Islet of Langerhans (tissue), 1 donor: ENCODE measurements at regions not wholly inside any gene's neighbourhood (a gene's known extent, or its start where the extent isn't known, plus 50 kb on each side); places are given as distances from the start of the nearest gene placed in this dataset.

Source experiments
- FAIRE-seq: peaks from one replicate; lab custom pipeline; 2011; peaks lifted over from hg19 to GRCh38; lab: Jason Lieb, UNC

DNA sequence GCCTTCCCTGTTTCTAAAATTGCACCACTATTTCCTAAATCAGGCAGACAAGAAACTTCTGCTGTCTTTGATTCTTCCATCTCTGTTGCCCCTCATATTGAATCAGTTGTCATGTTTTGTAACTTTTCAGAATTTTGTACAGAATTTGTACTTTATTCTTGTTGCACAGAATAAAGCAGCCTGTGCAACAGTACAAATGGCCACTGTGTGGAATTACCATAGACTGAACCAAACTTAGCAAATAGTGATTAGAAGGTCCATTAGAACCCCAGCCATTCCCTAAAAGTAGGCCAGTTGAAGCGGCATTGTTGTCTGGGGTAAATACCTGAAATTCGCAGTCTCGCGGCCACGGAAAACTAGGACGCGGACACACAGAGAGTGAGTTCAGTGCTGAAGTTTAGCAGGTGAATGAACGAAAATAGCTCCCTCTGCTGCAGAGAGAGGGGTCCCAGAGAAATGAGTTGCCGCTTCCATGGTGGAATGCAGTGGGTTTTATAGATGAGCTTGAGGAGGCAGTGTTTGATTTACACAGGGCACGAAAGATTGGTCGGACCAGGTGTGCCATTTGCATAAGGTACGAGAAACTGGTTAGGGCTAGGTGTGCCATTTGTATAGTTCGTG, 71.8 kb downstream of the C4orf33 start:
- no peak for FAIRE-seq

DNA sequence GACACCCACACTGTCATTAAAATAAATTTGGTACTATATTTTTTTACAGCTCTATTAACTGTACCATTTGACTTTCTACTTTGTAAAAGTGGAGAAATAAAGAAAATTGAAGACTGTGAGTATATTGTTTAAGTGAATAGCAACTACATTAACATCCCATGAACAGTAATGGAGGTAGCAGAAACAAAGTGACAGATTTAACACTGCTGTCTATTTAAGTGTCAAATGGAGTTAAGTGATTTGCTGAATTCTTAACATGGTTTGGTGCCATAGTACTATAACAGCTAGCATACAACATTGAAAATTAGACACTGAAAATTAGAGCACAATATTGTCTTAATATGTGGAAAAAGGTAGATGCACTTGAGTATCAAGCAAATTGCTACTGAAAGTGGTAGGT, 76.2 kb downstream of the C4orf33 start:
- FAIRE-seq, result no peak

- no peak for FAIRE-seq
These were observed 80.9 kb downstream of the C4orf33 start for GRCh38 chr4:129176864-129177263.

DNA sequence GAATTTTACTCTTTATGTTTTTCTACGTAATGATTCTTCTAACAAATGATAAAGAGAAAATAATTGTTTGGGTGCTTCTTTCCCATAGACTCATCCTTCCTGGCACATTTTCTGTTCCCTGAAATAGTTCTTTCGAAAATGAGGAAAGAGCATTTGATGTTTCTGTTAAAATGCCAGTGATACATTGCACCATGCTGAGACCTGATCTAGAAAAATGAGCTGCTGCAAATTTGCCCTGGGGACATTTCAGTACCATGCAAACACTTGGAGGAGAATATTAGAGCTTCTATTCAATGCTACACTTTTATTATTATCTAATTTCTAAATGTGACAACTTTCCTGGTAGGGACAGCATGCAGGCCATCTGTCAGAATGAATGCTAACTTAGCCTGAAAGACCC, 83.3 kb downstream of the C4orf33 start:
- FAIRE-seq, result no peak

- no peak for FAIRE-seq
These were observed 93.7 kb downstream of the C4orf33 start for GRCh38 chr4:129189630-129190029.

DNA sequence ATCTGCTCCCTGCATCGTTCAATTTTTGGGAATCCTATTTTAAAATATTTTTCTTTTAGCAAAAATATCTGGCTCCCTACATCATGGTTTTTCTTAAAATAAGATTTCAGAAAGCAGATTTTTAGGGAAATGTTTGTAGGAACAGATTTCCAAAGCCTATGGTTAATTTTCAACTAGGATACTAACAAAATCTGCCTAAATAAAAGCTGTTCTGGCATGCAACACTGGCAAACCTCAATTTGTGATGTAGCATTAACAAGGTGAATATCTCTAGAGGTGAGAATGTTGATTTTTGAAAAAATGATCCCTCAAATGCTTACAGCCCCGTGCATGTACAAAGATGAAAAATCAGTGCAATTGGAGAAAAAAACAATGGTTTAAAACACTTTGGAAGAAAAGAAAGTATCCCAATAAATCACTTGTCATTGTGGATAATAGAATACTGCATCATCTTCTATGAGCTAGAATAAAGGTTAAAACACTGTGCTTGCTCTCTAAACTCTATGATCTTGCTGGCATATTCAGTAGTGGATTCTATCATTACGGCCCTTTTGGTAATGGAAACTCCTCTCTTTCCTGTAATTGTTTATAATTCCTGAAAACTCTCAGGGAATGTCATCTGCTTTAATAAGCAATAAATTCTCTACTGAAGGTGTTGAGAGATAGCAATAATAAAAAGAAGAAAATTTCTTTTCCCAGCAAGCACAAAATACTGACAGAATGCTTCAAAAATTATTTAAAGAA, 97.6 kb downstream of the C4orf33 start:
- FAIRE-seq, result no peak

DNA sequence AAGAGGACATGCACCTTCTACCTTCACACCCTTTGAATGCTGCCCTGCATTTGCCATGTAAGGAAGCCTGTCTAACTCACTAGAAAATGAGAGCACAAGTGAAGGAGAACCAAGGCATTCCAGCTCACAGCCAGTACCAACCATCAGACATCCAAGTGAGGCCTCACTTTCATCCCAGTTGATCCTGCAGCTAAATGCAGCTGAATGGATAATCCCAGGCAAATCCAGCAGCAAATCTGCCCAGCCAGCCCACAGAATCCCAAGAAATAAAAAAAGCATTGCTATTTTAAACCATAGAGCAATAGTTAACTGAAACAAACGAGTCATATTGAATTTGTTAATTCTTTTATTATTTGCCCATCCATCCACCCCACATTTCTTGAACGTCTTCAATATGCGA, 112.5 kb downstream of the C4orf33 start:
- FAIRE-seq, result no peak

GRCh38 chr4:129213692-129214091, 117.7 kb downstream of the C4orf33 start:
- FAIRE-seq, result no peak

GRCh38 chr4:129218360-129218759, 122.4 kb downstream of the C4orf33 start:
- no peak for FAIRE-seq

DNA sequence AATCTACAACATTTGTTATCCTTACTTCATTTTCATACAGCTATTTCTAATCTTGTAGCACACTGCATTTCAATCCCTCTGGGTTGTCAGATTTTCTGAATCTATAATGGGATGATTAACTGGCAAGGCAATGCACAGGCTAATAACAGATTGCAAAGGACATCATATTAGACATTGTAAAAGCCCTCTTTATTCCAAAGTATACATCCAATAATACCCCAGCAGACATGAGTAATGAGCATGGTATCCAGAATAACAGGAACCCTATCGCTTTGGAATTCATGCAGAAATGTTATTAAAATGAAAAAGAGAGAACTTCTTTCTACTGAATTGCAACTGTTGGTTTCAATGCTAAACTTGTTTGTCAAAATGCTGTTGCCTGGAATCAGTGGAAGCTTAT, 122.9 kb downstream of the C4orf33 start:
- no peak for FAIRE-seq

GRCh38 chr4:129220254-129220653, 124.3 kb downstream of the C4orf33 start:
- FAIRE-seq, result no peak

- no peak for FAIRE-seq
These were observed 128.0 kb downstream of the C4orf33 start for GRCh38 chr4:129223945-129224344.

- FAIRE-seq, result no peak
These were observed 134.9 kb downstream of the C4orf33 start for GRCh38 chr4:129230846-129231245.

- FAIRE-seq, result no peak
These were observed 136.1 kb downstream of the C4orf33 start for GRCh38 chr4:129231945-129232588.

- FAIRE-seq, result no peak
These were observed 136.8 kb downstream of the C4orf33 start for GRCh38 chr4:129232589-129233337.

DNA sequence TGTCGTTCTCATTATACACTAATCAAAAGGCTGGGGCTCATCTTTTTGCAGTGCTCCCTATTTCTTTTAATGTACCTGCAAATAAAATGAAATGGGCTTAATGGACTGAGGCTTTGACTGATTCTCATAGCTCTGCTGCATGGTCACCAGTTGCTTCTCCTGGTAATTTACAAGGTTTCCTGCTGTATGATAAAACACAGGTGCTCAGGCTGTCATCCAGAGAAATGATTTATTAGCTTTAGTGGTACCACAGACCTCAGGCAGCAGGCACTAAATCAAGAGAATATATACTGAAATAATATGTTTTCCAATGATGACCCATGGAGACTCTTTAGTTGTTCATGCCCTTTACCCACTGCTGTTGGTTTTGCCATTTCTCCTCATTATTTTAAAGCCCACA, 137.7 kb downstream of the C4orf33 start:
- no peak for FAIRE-seq

GRCh38 chr4:129236351-129236750, 140.4 kb downstream of the C4orf33 start:
- no peak for FAIRE-seq

- no peak for FAIRE-seq
These were observed 143.1 kb downstream of the C4orf33 start for GRCh38 chr4:129239088-129239487.

DNA sequence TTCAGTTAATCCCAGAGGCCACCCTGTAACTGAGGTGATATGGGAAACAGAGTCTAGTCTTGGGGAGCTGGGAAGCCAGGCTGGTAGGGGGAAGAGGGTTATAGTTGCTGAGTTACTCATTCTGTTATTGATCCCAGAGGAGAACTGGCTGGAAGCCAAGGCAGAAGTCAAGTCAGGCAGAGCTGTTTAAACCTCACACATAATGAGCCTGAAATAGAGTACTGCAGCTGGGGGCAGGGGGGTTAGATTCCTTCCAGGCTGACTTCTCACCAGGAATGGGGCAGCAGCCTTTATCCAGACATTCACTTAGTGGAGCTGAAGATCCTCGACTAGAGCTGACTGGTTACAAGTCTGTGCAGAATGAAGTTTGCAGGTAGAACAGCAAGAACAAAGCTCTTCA, 144.9 kb downstream of the C4orf33 start:
- FAIRE-seq, result no peak

- no peak for FAIRE-seq
These were observed 150.2 kb downstream of the C4orf33 start for GRCh38 chr4:129246145-129246544.

DNA sequence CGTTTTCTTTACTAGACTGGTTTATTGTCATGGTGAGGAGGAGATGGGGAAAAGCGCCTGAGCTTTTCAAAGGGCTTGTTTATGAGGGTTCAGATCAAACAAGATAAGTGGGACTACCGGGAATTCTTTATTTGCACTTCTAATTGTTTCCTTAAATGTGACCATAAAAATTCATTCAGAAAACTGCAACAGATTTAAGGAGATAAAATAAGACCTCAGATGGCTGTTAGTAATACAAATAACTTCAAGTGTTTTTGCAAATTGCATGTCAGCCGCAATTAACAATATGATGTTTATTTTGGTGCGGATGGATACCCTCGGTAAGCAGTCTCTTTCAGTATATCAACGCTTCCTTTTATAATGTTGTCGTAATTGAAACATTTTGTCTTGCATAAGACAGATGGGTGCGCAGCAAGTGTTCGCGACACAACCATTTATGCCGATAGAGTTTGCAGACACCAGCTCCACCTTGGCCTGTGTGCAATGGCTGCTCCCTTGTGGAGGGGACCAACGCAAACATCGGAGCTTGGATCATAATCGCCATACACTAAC, 151.0 kb downstream of the C4orf33 start:
- peak; percentile 89 for FAIRE-seq

DNA sequence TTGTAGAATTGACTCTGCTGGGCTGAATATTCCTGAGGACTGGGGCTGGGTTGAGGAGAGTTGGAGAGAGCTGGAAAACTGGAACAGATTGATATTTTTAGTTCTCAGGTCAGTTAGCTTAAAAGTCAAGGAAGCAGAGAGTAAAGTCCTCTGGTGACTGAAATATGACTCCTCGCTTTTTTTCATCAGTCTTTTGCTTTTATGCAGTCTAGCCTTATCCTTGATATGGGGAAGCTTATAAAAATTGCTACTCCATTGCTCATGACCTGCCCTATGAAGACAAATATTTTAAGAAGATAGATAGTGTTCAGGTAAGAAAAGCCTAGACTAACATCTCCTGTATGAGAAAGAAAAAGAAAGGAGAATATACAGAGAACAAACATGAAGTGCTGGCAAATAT, 152.7 kb downstream of the C4orf33 start:
- no peak for FAIRE-seq

- no peak for FAIRE-seq
These were observed 158.2 kb downstream of the C4orf33 start for GRCh38 chr4:129254126-129254525.
